Naive B cell (primary cell): ENCODE measurements at regions not wholly inside any gene's neighbourhood (a gene's known extent, or its start where the extent isn't known, plus 50 kb on each side); places are given as distances from the start of the nearest gene placed in this dataset.
"Not testable (repeated sequence)": the region's sequence is repeated elsewhere in the genome, so short reads cannot be mapped to it uniquely, and the experiment has no call there.

Experiments
- ATAC-seq, 2 donors: fragments of 150-1000 bp; cut with Tn5 transposase; 2 replicates each; pipeline ENCODE4 v1.10.0; 2021; ENCODE audit warnings: low read depth in 2 of 2, mild to moderate bottlenecking in 2 of 2, moderate library complexity in 2 of 2
- DNase-seq: peaks from one replicate; pipeline ENCODE4 v3.0.0; 2022
- H3K27ac Mint-ChIP-seq, 6 donors: one replicate each; pipeline ENCODE4 v1.8.0; 2020 to 2022; ENCODE audit warnings: mild to moderate bottlenecking in 6 of 6, mixed read lengths in 6 of 6, moderate library complexity in 5 of 6, inconsistent platforms in 2 of 6
- H3K27me3 Mint-ChIP-seq, 3 donors: one replicate each; pipeline ENCODE4 v1.8.0; 2021 to 2022; ENCODE audit warnings: mixed read lengths in 3 of 3, mild to moderate bottlenecking in 1 of 3
- H3K36me3 Mint-ChIP-seq, 2 donors: one replicate each; pipeline ENCODE4 v1.8.0; 2020 to 2022; ENCODE audit warnings: mixed read lengths in 2 of 2, inconsistent platforms in 1 of 2, mild to moderate bottlenecking in 1 of 2
- H3K4me1 Mint-ChIP-seq, 3 donors: one replicate each; pipeline ENCODE4 v1.8.0; 2020 to 2022; ENCODE audit warnings: mixed read lengths in 3 of 3, inconsistent platforms in 1 of 3, mild to moderate bottlenecking in 1 of 3, moderate library complexity in 1 of 3
- H3K4me3 Mint-ChIP-seq, 8 donors: one replicate each; pipeline ENCODE4 v1.8.0; 2020 to 2022; ENCODE audit warnings: mild to moderate bottlenecking in 8 of 8, mixed read lengths in 8 of 8, moderate library complexity in 8 of 8, inconsistent platforms in 2 of 8
- H3K9me3 Mint-ChIP-seq, 7 donors: one replicate each; pipeline ENCODE4 v1.8.0; 2020 to 2022; ENCODE audit warnings: mixed read lengths in 7 of 7, mild to moderate bottlenecking in 5 of 7, inconsistent platforms in 2 of 7, moderate library complexity in 1 of 7

GRCh38 chr3:87855211-87855610 is 203.6 kb downstream of the CGGBP1 start:
- Mint-ChIP-seq H3K27ac (no peak overlapping the region), H3K36me3 (no peaks in the 10 kb centered on the region), H3K4me1 (peaks cover 0 to 13% (median 10%) of the 10 kb centered on the region in 3 donors), H3K4me3 (no peak overlapping the region), H3K9me3 (peaks cover 0 to 2% (median 0%) of the 10 kb centered on the region in 7 donors), H3K27me3 (peaks cover 0 to 4% (median 0%) of the 10 kb centered on the region in 3 donors)
- ATAC-seq (no peak), DNase-seq (no peak)

GRCh38 chr3:87848003-87848402 is 210.8 kb downstream of the CGGBP1 start:
- peak; percentile 53 to 63 for ATAC-seq
- Mint-ChIP-seq H3K4me3 (no peak overlapping the region), H3K27me3 (no peaks in the 10 kb centered on the region), H3K27ac (no peak overlapping the region), H3K4me1 (peaks cover 0 to 10% (median 8%) of the 10 kb centered on the region in 3 donors), H3K9me3 (peaks cover 0 to 8% (median 0%) of the 10 kb centered on the region in 7 donors), H3K36me3 (no peaks in the 10 kb centered on the region)
- DNase-seq: peak; percentile 25

- Mint-ChIP-seq H3K36me3 (no peaks in the 10 kb centered on the region), H3K27me3 (no peaks in the 10 kb centered on the region), H3K27ac (no peak overlapping the region), H3K4me1 (no peaks in the 10 kb centered on the region), H3K4me3 (no peak overlapping the region), H3K9me3 (peaks cover 0 to 11% (median 2%) of the 10 kb centered on the region in 7 donors)
- DNase-seq (no peak), ATAC-seq (no peak)
Measured at GRCh38 chr3:87837076-87837475, 221.7 kb downstream of the CGGBP1 start.

- Mint-ChIP-seq H3K27ac (no peak overlapping the region), H3K4me3 (no peak overlapping the region), H3K36me3 (no peaks in the 10 kb centered on the region), H3K4me1 (no peaks in the 10 kb centered on the region), H3K27me3 (no peaks in the 10 kb centered on the region), H3K9me3 (peaks cover 0 to 11% (median 2%) of the 10 kb centered on the region in 7 donors)
- no peak for ATAC-seq
- DNase-seq: no peak
Measured at GRCh38 chr3:87836026-87836425, 222.8 kb downstream of the CGGBP1 start.

- H3K4me3 Mint-ChIP-seq: no peak overlapping the region
- no peaks in the 10 kb centered on the region for H3K4me1 Mint-ChIP-seq
- no peak for ATAC-seq
- no peaks in the 10 kb centered on the region for H3K27me3 Mint-ChIP-seq
- no peaks in the 10 kb centered on the region for H3K36me3 Mint-ChIP-seq
- peaks cover 0 to 11% (median 2%) of the 10 kb centered on the region in 7 donors for H3K9me3 Mint-ChIP-seq
- no peak for DNase-seq
- no peak overlapping the region for H3K27ac Mint-ChIP-seq
Measured at GRCh38 chr3:87835236-87835635, 223.6 kb downstream of the CGGBP1 start.

GRCh38 chr3:87834327-87834726 is 224.5 kb downstream of the CGGBP1 start:
- Mint-ChIP-seq H3K27me3 (no peaks in the 10 kb centered on the region), H3K4me3 (no peak overlapping the region), H3K27ac (no peak overlapping the region), H3K36me3 (no peaks in the 10 kb centered on the region), H3K4me1 (no peaks in the 10 kb centered on the region), H3K9me3 (peaks cover 0 to 3% (median 0%) of the 10 kb centered on the region in 7 donors)
- ATAC-seq (no peak), DNase-seq (no peak)

- Mint-ChIP-seq H3K27me3 (no peaks in the 10 kb centered on the region), H3K36me3 (no peaks in the 10 kb centered on the region), H3K27ac (peak overlapping the region in 1 of 6 donors; percentile 47), H3K9me3 (no peaks in the 10 kb centered on the region), H3K4me3 (no peak overlapping the region), H3K4me1 (peaks cover 4 to 10% (median 6%) of the 10 kb centered on the region in 3 donors)
- DNase-seq (no peak), ATAC-seq (no peak)
Measured at GRCh38 chr3:87833039-87833377, 225.8 kb downstream of the CGGBP1 start.

GRCh38 chr3:87828046-87828445 is 230.8 kb downstream of the CGGBP1 start:
- Mint-ChIP-seq H3K36me3 (no peaks in the 10 kb centered on the region), H3K27ac (peak overlapping the region in 1 of 6 donors; percentile 28), H3K4me3 (peak overlapping the region in 1 of 8 donors; percentile 54), H3K4me1 (peaks cover 7 to 15% (median 10%) of the 10 kb centered on the region in 3 donors), H3K9me3 (no peaks in the 10 kb centered on the region), H3K27me3 (no peaks in the 10 kb centered on the region)
- ATAC-seq (peak in 1 of 2 donors; percentile 70), DNase-seq (no peak)

- Mint-ChIP-seq H3K27me3 (no peaks in the 10 kb centered on the region), H3K4me1 (peaks cover 2 to 5% (median 3%) of the 10 kb centered on the region in 3 donors), H3K27ac (no peak overlapping the region), H3K9me3 (no peaks in the 10 kb centered on the region), H3K36me3 (no peaks in the 10 kb centered on the region), H3K4me3 (no peak overlapping the region)
- no peak for ATAC-seq
- no peak for DNase-seq
Measured at GRCh38 chr3:87822563-87822962, 236.2 kb downstream of the CGGBP1 start.

GRCh38 chr3:87813503-87813902 is 245.3 kb downstream of the CGGBP1 start:
- not testable (repeated sequence) for H3K9me3 Mint-ChIP-seq, H3K36me3 Mint-ChIP-seq, H3K27me3 Mint-ChIP-seq, ATAC-seq, H3K4me1 Mint-ChIP-seq, H3K27ac Mint-ChIP-seq, DNase-seq, H3K4me3 Mint-ChIP-seq

- Mint-ChIP-seq H3K9me3 (peaks cover 4 to 7% (median 6%) of the 10 kb centered on the region in 7 donors), H3K27me3 (peaks cover 0 to 5% (median 0%) of the 10 kb centered on the region in 3 donors), H3K27ac (peak overlapping the region in 1 of 6 donors; percentile 8), H3K4me3 (no peak overlapping the region), H3K36me3 (peaks cover 4 to 7% of the 10 kb centered on the region in 2 donors), H3K4me1 (peaks cover under 1 to 4% (median under 1%) of the 10 kb centered on the region in 3 donors)
- DNase-seq: no peak
- ATAC-seq: no peak
Measured at GRCh38 chr3:87811953-87812352, 246.9 kb downstream of the CGGBP1 start.

GRCh38 chr3:87810452-87811016 is 248.3 kb downstream of the CGGBP1 start:
- no peak overlapping the region for H3K27ac Mint-ChIP-seq
- DNase-seq (no peak), ATAC-seq (no peak)
- H3K4me3 Mint-ChIP-seq: no peak overlapping the region
- peaks cover 0 to 5% (median 0%) of the 10 kb centered on the region in 3 donors for H3K27me3 Mint-ChIP-seq
- H3K4me1 Mint-ChIP-seq: peaks cover 8 to 15% (median 11%) of the 10 kb centered on the region in 3 donors
- peaks cover 4 to 7% (median 6%) of the 10 kb centered on the region in 7 donors for H3K9me3 Mint-ChIP-seq
- H3K36me3 Mint-ChIP-seq: peaks cover 4 to 7% of the 10 kb centered on the region in 2 donors

GRCh38 chr3:87805670-87806069 is 253.1 kb downstream of the CGGBP1 start:
- Mint-ChIP-seq H3K36me3 (no peaks in the 10 kb centered on the region), H3K27ac (peak overlapping the region in 1 of 6 donors; percentile 53), H3K4me3 (no peak overlapping the region), H3K9me3 (no peaks in the 10 kb centered on the region), H3K4me1 (peaks cover 11 to 15% (median 13%) of the 10 kb centered on the region in 3 donors), H3K27me3 (peaks cover 0 to 14% (median 5%) of the 10 kb centered on the region in 3 donors)
- ATAC-seq (no peak), DNase-seq (no peak)

- no peaks in the 10 kb centered on the region for H3K9me3 Mint-ChIP-seq
- DNase-seq: no peak
- no peak for ATAC-seq
- no peaks in the 10 kb centered on the region for H3K36me3 Mint-ChIP-seq
- no peak overlapping the region for H3K4me3 Mint-ChIP-seq
- H3K4me1 Mint-ChIP-seq: peaks cover 12 to 17% (median 13%) of the 10 kb centered on the region in 3 donors
- peak overlapping the region in 1 of 6 donors; percentile 6 for H3K27ac Mint-ChIP-seq
- peaks cover 6 to 33% (median 8%) of the 10 kb centered on the region in 3 donors for H3K27me3 Mint-ChIP-seq
Measured at GRCh38 chr3:87801409-87801808, 257.4 kb downstream of the CGGBP1 start.
